ENCODE measurements at regions not wholly inside any gene's neighbourhood (a gene's known extent, or its start where the extent isn't known, plus 50 kb on each side); places are given as distances from the start of the nearest gene placed in this dataset.

- TF ChIP-seq POLR2A (IDR thresholded peaks at IDR 0.05; ENCODE audit: low read length) (no peak), GATA1 (IDR thresholded peaks at IDR 0.05; ENCODE audit: low read depth, low read length) (no peak)
Observed at GRCh38 chrX:106306391-106306947, 138.4 kb downstream of the PWWP3B start.

Data from erythroblast (primary cell).